A673 (cell line): ENCODE measurements at regions not wholly inside any gene's neighbourhood (a gene's known extent, or its start where the extent isn't known, plus 50 kb on each side); places are given as distances from the start of the nearest gene placed in this dataset.

ENCODE experiments used
- BruUV-seq: library from RNA; stranded (reverse); fragments of 400-500 nt; replicated peaks from 2 replicates; lab custom pipeline; 2021; lab: Mats Ljungman, UMichigan
- CTCF ChIA-PET: fragments of 300-600 bp; sonication (Branson Sonifier 250); formaldehyde crosslinking; loops from one replicate; lab custom pipeline; 2022; ENCODE audit warnings: antibody characterized with exemption; lab: Charles Lee
- POLR2A ChIA-PET: fragments of 300-600 bp; sonication (Branson Sonifier 250); formaldehyde crosslinking; loops from one replicate; lab custom pipeline; 2022; ENCODE audit warnings: antibody characterized with exemption; ENCODE audit not compliant: low non-redundant PET; lab: Charles Lee
- DNase-seq: peaks from one replicate; pipeline ENCODE4 v3.0.0-alpha.2; 2015; ENCODE audit warnings: low spot score
- H3K27ac ChIP-seq: fragments of 200-600 bp; sonication (generic); 2 replicates; pipeline ENCODE4 v1.5.1; 2016; ENCODE audit warnings: mixed run types, low read depth, mild to moderate bottlenecking, mixed read lengths, antibody characterized with exemption, low read length; ENCODE audit not compliant: poor library complexity, severe bottlenecking
- H3K27me3 ChIP-seq: fragments of 200-600 bp; sonication (generic); replicated peaks from 2 replicates; pipeline ENCODE4 v1.6.1; 2017; ENCODE audit warnings: mixed run types, low read depth, mild to moderate bottlenecking, mixed read lengths, antibody characterized with exemption, low read length; ENCODE audit not compliant: insufficient read depth, poor library complexity
- H3K36me3 ChIP-seq: fragments of 200-600 bp; sonication (generic); 2 replicates; pipeline ENCODE4 v1.6.1; 2016; ENCODE audit warnings: mixed run types, mild to moderate bottlenecking, mixed read lengths, antibody characterized with exemption, low read length; ENCODE audit not compliant: insufficient read depth, poor library complexity, severe bottlenecking
- H3K4me1 ChIP-seq: fragments of 200-600 bp; sonication (generic); 2 replicates; pipeline ENCODE4 v1.6.1; 2017; ENCODE audit warnings: mixed run types, mild to moderate bottlenecking, mixed read lengths, antibody characterized with exemption, low read length; ENCODE audit not compliant: insufficient read depth, poor library complexity, severe bottlenecking
- H3K4me3 ChIP-seq: fragments of 200-600 bp; sonication (generic); 2 replicates; pipeline ENCODE4 v1.5.1; 2016; ENCODE audit warnings: low read depth, mixed run types, mild to moderate bottlenecking, mixed read lengths, low read length; ENCODE audit not compliant: poor library complexity, severe bottlenecking
- H3K9me3 ChIP-seq: fragments of 200-600 bp; sonication (generic); 2 replicates; pipeline ENCODE4 v1.6.1; 2016; ENCODE audit warnings: mixed run types, low read depth, mild to moderate bottlenecking, mixed read lengths, antibody characterized with exemption, low read length; ENCODE audit not compliant: poor library complexity, severe bottlenecking
- CTCF ChIP-seq: fragments of 300-800, 200-600 bp; sonication (generic); conservative IDR thresholded peaks from 2 replicates; pipeline ENCODE4 v1.5.1; 2017; ENCODE audit warnings: low read depth, mild to moderate bottlenecking, antibody characterized with exemption, low read length, moderate library complexity, mixed read lengths
- EZH2 ChIP-seq: fragments of 200-600 bp; sonication (generic); IDR thresholded peaks from 2 replicates; pipeline ENCODE4 v1.6.1; 2017; ENCODE audit warnings: borderline replicate concordance, low read depth, mild to moderate bottlenecking, mixed read lengths, antibody characterized with exemption, low read length; ENCODE audit not compliant: poor library complexity, severe bottlenecking
- intact Hi-C: fragments of 100-400 bp; cut with micrococcal nuclease; formaldehyde crosslinking; loops from one replicate; pipeline ENCODE4 v1.10.0; 2022; ENCODE audit not compliant: unreplicated experiment

- ChIA-PET CTCF (no interaction called here), POLR2A (no interaction called here)
- TF ChIP-seq CTCF (no peak), EZH2 (no peak)
- Histone ChIP-seq H3K27me3 (no peaks in the 10 kb centered on the region), H3K4me3 (no peak overlapping the region), H3K27ac (no peak overlapping the region), H3K9me3 (peaks cover 6% of the 10 kb centered on the region), H3K36me3 (no peaks in the 10 kb centered on the region), H3K4me1 (no peaks in the 10 kb centered on the region)
- no peak for DNase-seq
- intact Hi-C loops = no loop called here
- BruUV-seq = no TSS peak
Observed at GRCh38 chr6:74623027-74623426, 582.8 kb downstream of the COL12A1 start.

GRCh38 chr6:74611220-74611619 lies 594.6 kb downstream of the COL12A1 start:
- DNase-seq = no peak
- H3K9me3 ChIP-seq = no peaks in the 10 kb centered on the region
- TF ChIP-seq CTCF (no peak), EZH2 (no peak)
- no peak overlapping the region for H3K27ac ChIP-seq
- intact Hi-C loops = no loop called here
- no peak overlapping the region for H3K4me3 ChIP-seq
- H3K4me1 ChIP-seq = no peaks in the 10 kb centered on the region
- no peaks in the 10 kb centered on the region for H3K36me3 ChIP-seq
- POLR2A ChIA-PET = no interaction called here
- no TSS peak for BruUV-seq
- no peaks in the 10 kb centered on the region for H3K27me3 ChIP-seq
- CTCF ChIA-PET = no interaction called here

GRCh38 chr6:74610352-74610751 lies 595.5 kb downstream of the COL12A1 start:
- Histone ChIP-seq H3K4me1 (no peaks in the 10 kb centered on the region), H3K27ac (no peak overlapping the region), H3K4me3 (no peak overlapping the region), H3K36me3 (no peaks in the 10 kb centered on the region), H3K27me3 (no peaks in the 10 kb centered on the region), H3K9me3 (no peaks in the 10 kb centered on the region)
- no peak for DNase-seq
- intact Hi-C loops = no loop called here
- POLR2A ChIA-PET = no interaction called here
- no TSS peak for BruUV-seq
- TF ChIP-seq CTCF (no peak), EZH2 (no peak)
- CTCF ChIA-PET = no interaction called here
